Keratinocyte (primary cell): ENCODE measurements at regions not wholly inside any gene's neighbourhood (a gene's known extent, or its start where the extent isn't known, plus 50 kb on each side); places are given as distances from the start of the nearest gene placed in this dataset.

Source experiments
- DNase-seq: peaks from one replicate; pipeline ENCODE4 v3.0.0-alpha.2; 2011; ENCODE audit warnings: low read depth, missing footprints, low spot score
- FAIRE-seq: peaks from 2 replicates; lab custom pipeline; 2011; peaks lifted over from hg19 to GRCh38; lab: Jason Lieb, UNC
- H2AFZ ChIP-seq: 2 replicates; pipeline ENCODE4 v1.6.0; 2012; ENCODE audit warnings: low read length, control low read depth, inconsistent platforms; ENCODE audit not compliant: control insufficient read depth
- H3K27ac ChIP-seq: 2 replicates; pipeline ENCODE4 v1.5.1; 2011; ENCODE audit warnings: low read length; ENCODE audit not compliant: control insufficient read depth, insufficient read depth
- H3K27me3 ChIP-seq: 3 replicates; pipeline ENCODE4 v1.6.0; 2011; ENCODE audit warnings: low read length; ENCODE audit not compliant: control insufficient read depth, insufficient read depth; ENCODE audit errors: extremely low read depth
- H3K36me3 ChIP-seq, 2 experiments: 2 replicates in 1 of 2; 3 replicates in 1 of 2; pipeline ENCODE4 v1.5.1; 2011; ENCODE audit warnings: low read length in 2 of 2, mild to moderate bottlenecking in 1 of 2; ENCODE audit not compliant: control insufficient read depth in 2 of 2, insufficient read depth in 2 of 2; ENCODE audit errors: extremely low read depth in 1 of 2
- H3K4me1 ChIP-seq: 3 replicates; pipeline ENCODE4 v1.5.1; 2011; ENCODE audit warnings: low read length; ENCODE audit not compliant: control insufficient read depth, insufficient read depth; ENCODE audit errors: extremely low read depth
- H3K4me2 ChIP-seq: 3 replicates; pipeline ENCODE4 v1.6.0; 2011; ENCODE audit warnings: low read depth, low read length; ENCODE audit not compliant: control insufficient read depth, insufficient read depth; ENCODE audit errors: extremely low read depth
- H3K4me3 ChIP-seq, 3 experiments: fragments of 200-600 bp in 1 of 3; sonication (generic) in 1 of 3; 2 replicates in 2 of 3; 3 replicates in 1 of 3; pipeline ENCODE4 v1.5.1; 2011 to 2016; ENCODE audit warnings: low read length in 3 of 3, mild to moderate bottlenecking in 3 of 3, control low read depth in 2 of 3, inconsistent platforms in 1 of 3, low read depth in 1 of 3, mixed read lengths in 1 of 3, mixed run types in 1 of 3, moderate library complexity in 1 of 3; ENCODE audit not compliant: control insufficient read depth in 2 of 3, insufficient read depth in 2 of 3; ENCODE audit errors: extremely low read depth in 1 of 3
- H3K79me2 ChIP-seq: 2 replicates; pipeline ENCODE4 v1.6.0; 2012; ENCODE audit warnings: low read length; ENCODE audit not compliant: control insufficient read depth, insufficient read depth
- H3K9ac ChIP-seq: 3 replicates; pipeline ENCODE4 v1.6.0; 2011; ENCODE audit warnings: low read length; ENCODE audit not compliant: control insufficient read depth, insufficient read depth; ENCODE audit errors: extremely low read depth
- H3K9me1 ChIP-seq: 3 replicates; pipeline ENCODE4 v1.6.0; 2011; ENCODE audit warnings: low read length; ENCODE audit not compliant: control insufficient read depth, insufficient read depth; ENCODE audit errors: extremely low read depth
- H3K9me3 ChIP-seq: 2 replicates; pipeline ENCODE4 v1.5.1; 2012; ENCODE audit warnings: low read depth, low read length; ENCODE audit not compliant: control insufficient read depth
- H4K20me1 ChIP-seq: 3 replicates; pipeline ENCODE4 v1.6.0; 2011; ENCODE audit warnings: low read length; ENCODE audit not compliant: control insufficient read depth, insufficient read depth; ENCODE audit errors: extremely low read depth
- CTCF ChIP-seq, 3 experiments: IDR thresholded peaks in 1 of 3; conservative IDR thresholded peaks in 1 of 3; optimal IDR thresholded peaks in 1 of 3; 2 replicates in 2 of 3; 3 replicates in 1 of 3; pipeline versions ENCODE3 to v1.5.1; 2011; ENCODE audit warnings: low read length in 3 of 3, mild to moderate bottlenecking in 3 of 3, moderate library complexity in 2 of 3, control low read depth in 1 of 3, inconsistent platforms in 1 of 3; ENCODE audit not compliant: insufficient read depth in 2 of 3; ENCODE audit errors: extremely low read depth in 1 of 3
- EZH2 ChIP-seq: IDR thresholded peaks from one replicate; pipeline ENCODE4 v1.6.1; 2012; ENCODE audit warnings: inconsistent platforms, mild to moderate bottlenecking, low read length, moderate library complexity
- dilution Hi-C: fragments of 300-500 bp; cut with MboI; formaldehyde crosslinking; loops from one replicate; pipeline ENCODE4 v1.7.0; 2020; ENCODE audit warnings: low sequenced_read_pairs; ENCODE audit not compliant: extremely low pct_ligation_motif_present

- H3K4me2 ChIP-seq: no peak overlapping the region
- no peaks in the 10 kb centered on the region for H3K4me1 ChIP-seq
- H3K9me1 ChIP-seq: no peaks in the 10 kb centered on the region
- TF ChIP-seq EZH2 (no peak), CTCF (optimal IDR thresholded peaks at IDR 0.05 in 1 of 3, IDR thresholded peaks at IDR 0.05 in 1 of 3, conservative IDR thresholded peaks at IDR 0.05 in 1 of 3; ENCODE audit: extremely low read depth in 1 of 3, insufficient read depth in 2 of 3, low read length in 3 of 3) (no peak)
- peaks cover 3% of the 10 kb centered on the region for H3K27me3 ChIP-seq
- dilution Hi-C loops: no loop called here
- H3K27ac ChIP-seq: no peak overlapping the region
- no peaks in the 10 kb centered on the region for H3K9me3 ChIP-seq
- H3K4me3 ChIP-seq: no peak overlapping the region
- no peak for FAIRE-seq
- no peaks in the 10 kb centered on the region for H3K36me3 ChIP-seq
- H3K79me2 ChIP-seq: no peaks in the 10 kb centered on the region
- H4K20me1 ChIP-seq: no peaks in the 10 kb centered on the region
- H2AFZ ChIP-seq: no peak overlapping the region
- no peak for DNase-seq
- H3K9ac ChIP-seq: no peak overlapping the region
Observed at GRCh38 chr22:22785316-22786065, 102.1 kb upstream of the IGLL5 start.

- Histone ChIP-seq H3K4me1 (no peaks in the 10 kb centered on the region), H3K9me3 (no peaks in the 10 kb centered on the region), H3K79me2 (no peaks in the 10 kb centered on the region), H2AFZ (no peak overlapping the region), H3K9ac (no peak overlapping the region), H3K4me3 (no peak overlapping the region), H3K4me2 (no peak overlapping the region), H4K20me1 (no peaks in the 10 kb centered on the region), H3K9me1 (no peaks in the 10 kb centered on the region), H3K36me3 (no peaks in the 10 kb centered on the region), H3K27ac (no peak overlapping the region), H3K27me3 (peaks cover 3% of the 10 kb centered on the region)
- dilution Hi-C loops: no loop called here
- DNase-seq (no peak), FAIRE-seq (no peak)
- TF ChIP-seq CTCF (optimal IDR thresholded peaks at IDR 0.05 in 1 of 3, IDR thresholded peaks at IDR 0.05 in 1 of 3, conservative IDR thresholded peaks at IDR 0.05 in 1 of 3; ENCODE audit: extremely low read depth in 1 of 3, insufficient read depth in 2 of 3, low read length in 3 of 3) (no peak), EZH2 (no peak)
Observed at GRCh38 chr22:22786301-22787115, 101.1 kb upstream of the IGLL5 start.
